Neutrophil (primary cell): ENCODE measurements at regions not wholly inside any gene's neighbourhood (a gene's known extent, or its start where the extent isn't known, plus 50 kb on each side); places are given as distances from the start of the nearest gene placed in this dataset.

Experiments used
- H3K27ac ChIP-seq: fragments of 200-600 bp; sonication (generic); 2 replicates; pipeline ENCODE4 v1.5.1; 2016; ENCODE audit warnings: mild to moderate bottlenecking, moderate library complexity
- H3K27me3 ChIP-seq: fragments of 200-600 bp; sonication (generic); 2 replicates; pipeline ENCODE4 v1.6.0; 2016; ENCODE audit warnings: mild to moderate bottlenecking
- H3K36me3 ChIP-seq: fragments of 200-600 bp; sonication (generic); 2 replicates; pipeline ENCODE4 v1.5.1; 2017
- H3K4me1 ChIP-seq, 2 experiments: fragments of 200-600 bp in 1 of 2; sonication (generic) in 1 of 2; 1 replicate in 1 of 2; 2 replicates in 1 of 2; pipeline versions ENCODE4 v1.5.1 to v1.6.1; 2013 to 2016; ENCODE audit warnings: low read depth in 1 of 2, low read length in 1 of 2, mild to moderate bottlenecking in 1 of 2, moderate library complexity in 1 of 2; ENCODE audit not compliant: control insufficient read depth in 1 of 2, insufficient read depth in 1 of 2
- H3K4me3 ChIP-seq, 2 experiments: fragments of 200-600 bp in 1 of 2; sonication (generic) in 1 of 2; 1 replicate in 1 of 2; 2 replicates in 1 of 2; pipeline ENCODE4 v1.5.1; 2013 to 2016; ENCODE audit warnings: low read depth in 1 of 2, low read length in 1 of 2, mild to moderate bottlenecking in 1 of 2, moderate library complexity in 1 of 2
- H3K9me3 ChIP-seq: fragments of 200-600 bp; sonication (generic); 2 replicates; pipeline ENCODE4 v1.5.1; 2016
- TF ChIP-seq, protein P1 (sequence below): fragments of 200-600 bp; sonication (generic); IDR thresholded peaks from 2 replicates; pipeline ENCODE4 v1.5.1; 2016; ENCODE audit warnings: antibody characterized with exemption

DNA sequence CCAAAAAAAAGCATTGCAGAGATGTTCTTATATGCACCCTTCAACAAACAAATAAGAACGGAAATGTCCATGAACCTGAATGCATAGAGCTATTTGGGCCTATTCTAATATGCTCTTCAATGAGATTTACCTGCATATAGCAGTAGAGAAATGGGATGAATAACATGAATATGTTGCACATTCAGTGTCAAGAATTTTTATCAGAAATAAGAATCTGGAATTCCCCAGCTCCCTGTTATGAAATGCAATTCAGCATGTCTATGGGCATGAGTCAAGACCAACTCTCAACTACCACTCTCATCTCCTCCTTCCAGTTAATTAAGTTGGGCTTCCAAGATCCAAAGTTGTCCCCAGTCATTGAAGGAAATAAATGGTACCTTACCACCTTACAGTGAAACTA is 133.7 kb upstream of the ALCAM start:
- no peaks in the 10 kb centered on the region for H3K36me3 ChIP-seq
- no peaks in the 10 kb centered on the region for H3K4me1 ChIP-seq
- TF ChIP-seq, protein P1, sequence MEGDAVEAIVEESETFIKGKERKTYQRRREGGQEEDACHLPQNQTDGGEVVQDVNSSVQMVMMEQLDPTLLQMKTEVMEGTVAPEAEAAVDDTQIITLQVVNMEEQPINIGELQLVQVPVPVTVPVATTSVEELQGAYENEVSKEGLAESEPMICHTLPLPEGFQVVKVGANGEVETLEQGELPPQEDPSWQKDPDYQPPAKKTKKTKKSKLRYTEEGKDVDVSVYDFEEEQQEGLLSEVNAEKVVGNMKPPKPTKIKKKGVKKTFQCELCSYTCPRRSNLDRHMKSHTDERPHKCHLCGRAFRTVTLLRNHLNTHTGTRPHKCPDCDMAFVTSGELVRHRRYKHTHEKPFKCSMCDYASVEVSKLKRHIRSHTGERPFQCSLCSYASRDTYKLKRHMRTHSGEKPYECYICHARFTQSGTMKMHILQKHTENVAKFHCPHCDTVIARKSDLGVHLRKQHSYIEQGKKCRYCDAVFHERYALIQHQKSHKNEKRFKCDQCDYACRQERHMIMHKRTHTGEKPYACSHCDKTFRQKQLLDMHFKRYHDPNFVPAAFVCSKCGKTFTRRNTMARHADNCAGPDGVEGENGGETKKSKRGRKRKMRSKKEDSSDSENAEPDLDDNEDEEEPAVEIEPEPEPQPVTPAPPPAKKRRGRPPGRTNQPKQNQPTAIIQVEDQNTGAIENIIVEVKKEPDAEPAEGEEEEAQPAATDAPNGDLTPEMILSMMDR, result no peak
- no peaks in the 10 kb centered on the region for H3K9me3 ChIP-seq
- H3K27ac ChIP-seq, result no peak overlapping the region
- no peaks in the 10 kb centered on the region for H3K27me3 ChIP-seq
- H3K4me3 ChIP-seq, result no peak overlapping the region

DNA sequence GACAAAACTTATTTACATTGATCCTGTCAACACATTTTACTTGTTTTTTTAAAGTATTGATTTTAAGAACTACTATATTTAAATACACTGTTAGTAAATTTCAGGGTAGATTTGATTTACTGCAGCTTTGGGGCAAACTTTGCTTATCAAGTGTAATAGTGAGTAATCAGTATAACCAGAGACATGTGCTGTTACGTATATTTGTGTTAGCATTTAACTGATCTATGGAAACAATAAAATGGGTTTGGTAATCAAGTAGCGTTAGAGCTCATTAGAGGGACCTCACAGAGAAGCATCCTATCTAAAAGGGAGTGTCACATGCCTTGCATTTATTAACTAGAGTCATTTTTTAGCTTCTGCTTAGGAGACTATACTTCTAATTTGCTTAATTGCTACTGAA is 131.5 kb upstream of the ALCAM start:
- Histone ChIP-seq H3K4me1 (no peaks in the 10 kb centered on the region), H3K9me3 (no peaks in the 10 kb centered on the region), H3K27me3 (no peaks in the 10 kb centered on the region), H3K36me3 (no peaks in the 10 kb centered on the region), H3K4me3 (no peak overlapping the region), H3K27ac (no peak overlapping the region)
- TF ChIP-seq, protein P1, result no peak

DNA sequence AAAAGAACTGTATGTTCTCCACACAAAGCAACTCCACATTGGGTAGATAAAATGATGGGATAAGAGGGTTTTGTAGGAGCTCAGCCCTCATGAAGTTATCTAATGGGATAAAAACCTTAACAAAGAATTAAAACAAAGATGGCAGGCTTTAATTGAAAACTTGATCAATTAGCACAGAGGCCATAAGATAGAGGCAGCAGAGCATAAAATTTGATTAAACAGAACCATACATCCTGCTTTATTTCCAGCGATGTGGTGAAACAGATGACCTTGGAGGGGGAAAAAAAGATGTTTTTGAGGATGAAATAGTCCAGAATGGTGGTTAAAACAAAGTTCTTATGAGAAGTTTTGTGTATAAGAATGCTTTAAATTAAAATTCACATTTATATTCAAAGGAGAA is 130.9 kb upstream of the ALCAM start:
- no peak overlapping the region for H3K4me3 ChIP-seq
- H3K27me3 ChIP-seq, result no peaks in the 10 kb centered on the region
- no peaks in the 10 kb centered on the region for H3K36me3 ChIP-seq
- H3K4me1 ChIP-seq, result no peaks in the 10 kb centered on the region
- H3K9me3 ChIP-seq, result no peaks in the 10 kb centered on the region
- TF ChIP-seq, protein P1, result no peak
- H3K27ac ChIP-seq, result no peak overlapping the region

DNA sequence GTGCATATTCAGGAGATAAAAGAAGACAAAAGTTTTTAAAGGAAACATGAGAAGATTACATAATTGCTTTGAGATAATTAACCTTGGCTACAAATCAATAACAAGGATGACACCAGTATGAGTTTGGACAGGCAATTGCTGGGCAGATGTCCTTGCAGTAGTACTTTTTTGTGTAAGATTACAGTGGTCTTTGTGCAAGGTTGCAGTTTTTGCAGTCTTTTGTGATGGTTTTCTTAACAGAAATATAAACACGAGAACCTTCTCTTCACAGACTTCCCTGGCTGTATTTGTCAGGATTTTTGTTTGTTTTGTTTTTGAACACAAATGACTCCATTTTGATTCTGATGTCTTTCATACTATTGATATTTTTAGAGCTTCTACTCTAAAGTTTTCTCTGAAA is 128.3 kb upstream of the ALCAM start:
- Histone ChIP-seq H3K4me1 (no peaks in the 10 kb centered on the region), H3K9me3 (no peaks in the 10 kb centered on the region), H3K4me3 (no peak overlapping the region), H3K36me3 (no peaks in the 10 kb centered on the region), H3K27me3 (no peaks in the 10 kb centered on the region), H3K27ac (no peak overlapping the region)
- TF ChIP-seq, protein P1, result no peak

DNA sequence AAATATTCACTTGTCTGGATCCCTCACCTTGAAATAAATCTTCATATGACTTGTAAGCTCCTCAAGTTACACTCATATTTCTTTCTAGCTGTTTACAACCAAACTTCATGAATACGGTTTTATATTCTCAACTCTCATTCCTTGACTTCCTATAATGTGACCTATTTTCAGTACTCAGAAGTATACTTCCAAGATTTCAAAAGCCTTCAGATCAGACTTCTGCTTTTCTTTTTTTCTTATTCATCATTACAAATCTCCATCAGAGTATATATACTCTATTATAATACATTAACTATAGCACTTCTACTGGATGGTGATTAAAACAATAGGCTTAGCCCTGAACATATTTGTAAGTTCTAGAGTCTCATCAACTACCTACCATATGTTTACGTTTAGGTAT is 123.6 kb upstream of the ALCAM start:
- TF ChIP-seq, protein P1, result no peak
- no peaks in the 10 kb centered on the region for H3K27me3 ChIP-seq
- no peaks in the 10 kb centered on the region for H3K36me3 ChIP-seq
- H3K27ac ChIP-seq, result no peak overlapping the region
- no peak overlapping the region for H3K4me3 ChIP-seq
- no peaks in the 10 kb centered on the region for H3K4me1 ChIP-seq
- no peaks in the 10 kb centered on the region for H3K9me3 ChIP-seq

DNA sequence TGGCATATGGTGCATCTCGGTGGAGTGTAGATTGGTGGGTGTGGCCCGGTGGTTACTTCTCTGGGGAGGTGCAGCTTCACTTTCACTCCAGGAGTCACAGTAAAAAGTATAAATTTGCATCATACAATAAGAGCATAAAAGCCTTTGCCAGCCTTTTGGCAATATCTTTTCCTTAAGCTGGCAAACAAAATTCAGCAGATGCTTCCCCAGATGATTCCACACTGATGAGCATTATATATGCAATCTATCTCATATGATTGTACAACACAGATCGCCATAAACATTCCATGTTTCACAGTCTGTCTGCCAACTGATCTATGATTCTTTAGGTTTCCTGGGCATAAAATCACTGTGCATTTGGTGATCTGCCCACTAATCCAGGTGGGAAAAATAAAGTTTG is 120.2 kb upstream of the ALCAM start:
- H3K36me3 ChIP-seq, result no peaks in the 10 kb centered on the region
- no peak overlapping the region for H3K27ac ChIP-seq
- H3K4me1 ChIP-seq, result no peaks in the 10 kb centered on the region
- no peaks in the 10 kb centered on the region for H3K27me3 ChIP-seq
- H3K4me3 ChIP-seq, result no peak overlapping the region
- H3K9me3 ChIP-seq, result no peaks in the 10 kb centered on the region
- TF ChIP-seq, protein P1, result no peak
